Nephron progenitor cell (in vitro differentiated cells): ENCODE measurements at regions not wholly inside any gene's neighbourhood (a gene's known extent, or its start where the extent isn't known, plus 50 kb on each side); places are given as distances from the start of the nearest gene placed in this dataset.
"Not testable (repeated sequence)": the region's sequence is repeated elsewhere in the genome, so short reads cannot be mapped to it uniquely, and the experiment has no call there.

Experiments
- DNase-seq: peaks from one replicate; pipeline ENCODE4 v3.0.0; 2021
- H3K27ac Mint-ChIP-seq: 2 replicates; pipeline ENCODE4 v1.8.0; 2021; ENCODE audit warnings: mild to moderate bottlenecking, moderate library complexity, mixed read lengths
- H3K27me3 Mint-ChIP-seq: 2 replicates; pipeline ENCODE4 v1.8.0; 2021; ENCODE audit warnings: mild to moderate bottlenecking, low read depth, mixed read lengths; ENCODE audit not compliant: poor library complexity
- H3K36me3 Mint-ChIP-seq: 2 replicates; pipeline ENCODE4 v1.8.0; 2021; ENCODE audit warnings: low read depth, mixed read lengths
- H3K4me1 Mint-ChIP-seq: 2 replicates; pipeline ENCODE4 v1.8.0; 2021; ENCODE audit warnings: mixed read lengths
- H3K4me3 Mint-ChIP-seq: 2 replicates; pipeline ENCODE4 v1.8.0; 2021; ENCODE audit warnings: mild to moderate bottlenecking, moderate library complexity, mixed read lengths
- H3K9me3 Mint-ChIP-seq: 2 replicates; pipeline ENCODE4 v1.8.0; 2021; ENCODE audit warnings: mild to moderate bottlenecking, moderate library complexity, mixed read lengths
- TF ChIP-seq, protein P1 (sequence below): fragments of 200-600 bp; sonication (generic); IDR thresholded peaks from 2 replicates; pipeline ENCODE4 v1.5.0; 2021; ENCODE audit warnings: antibody characterized with exemption

DNA sequence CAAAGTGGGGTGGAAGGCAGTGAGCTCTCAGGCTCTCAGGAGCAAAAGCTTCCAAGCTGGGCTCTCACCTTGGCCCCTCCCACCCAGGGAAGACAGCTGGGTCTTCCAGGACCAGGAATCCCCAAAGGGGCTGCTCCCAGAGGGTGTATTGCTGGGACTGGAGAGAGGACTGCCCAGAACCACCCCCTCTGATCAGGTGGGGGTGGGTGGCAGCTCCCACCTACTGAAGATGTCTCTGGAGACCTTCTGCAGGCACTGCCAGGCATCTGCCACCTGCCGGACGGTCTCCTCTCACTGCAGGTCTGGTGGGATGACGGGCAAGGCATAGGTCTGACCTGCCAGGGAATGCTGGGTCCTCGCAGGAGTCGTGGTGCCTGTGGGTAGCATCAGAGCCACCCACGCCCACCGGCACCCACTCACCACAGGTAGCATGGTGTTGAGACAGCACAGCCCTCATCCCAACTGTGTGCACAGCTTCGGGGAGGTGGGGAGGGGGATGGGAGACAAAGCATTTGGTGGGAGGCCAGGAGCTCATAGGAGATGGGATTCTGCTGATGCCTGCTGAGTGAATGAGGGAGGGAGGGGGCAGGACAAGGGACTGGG is 103.2 kb downstream of the SINHCAF start:
- Mint-ChIP-seq H3K36me3 (no peaks in the 10 kb centered on the region), H3K4me3 (no peak overlapping the region), H3K27me3 (peaks cover 27% of the 10 kb centered on the region), H3K4me1 (peaks cover 35% of the 10 kb centered on the region), H3K27ac (no peak overlapping the region), H3K9me3 (no peaks in the 10 kb centered on the region)
- TF ChIP-seq, protein P1, sequence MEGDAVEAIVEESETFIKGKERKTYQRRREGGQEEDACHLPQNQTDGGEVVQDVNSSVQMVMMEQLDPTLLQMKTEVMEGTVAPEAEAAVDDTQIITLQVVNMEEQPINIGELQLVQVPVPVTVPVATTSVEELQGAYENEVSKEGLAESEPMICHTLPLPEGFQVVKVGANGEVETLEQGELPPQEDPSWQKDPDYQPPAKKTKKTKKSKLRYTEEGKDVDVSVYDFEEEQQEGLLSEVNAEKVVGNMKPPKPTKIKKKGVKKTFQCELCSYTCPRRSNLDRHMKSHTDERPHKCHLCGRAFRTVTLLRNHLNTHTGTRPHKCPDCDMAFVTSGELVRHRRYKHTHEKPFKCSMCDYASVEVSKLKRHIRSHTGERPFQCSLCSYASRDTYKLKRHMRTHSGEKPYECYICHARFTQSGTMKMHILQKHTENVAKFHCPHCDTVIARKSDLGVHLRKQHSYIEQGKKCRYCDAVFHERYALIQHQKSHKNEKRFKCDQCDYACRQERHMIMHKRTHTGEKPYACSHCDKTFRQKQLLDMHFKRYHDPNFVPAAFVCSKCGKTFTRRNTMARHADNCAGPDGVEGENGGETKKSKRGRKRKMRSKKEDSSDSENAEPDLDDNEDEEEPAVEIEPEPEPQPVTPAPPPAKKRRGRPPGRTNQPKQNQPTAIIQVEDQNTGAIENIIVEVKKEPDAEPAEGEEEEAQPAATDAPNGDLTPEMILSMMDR, result no peak
- DNase-seq, result no peak

DNA sequence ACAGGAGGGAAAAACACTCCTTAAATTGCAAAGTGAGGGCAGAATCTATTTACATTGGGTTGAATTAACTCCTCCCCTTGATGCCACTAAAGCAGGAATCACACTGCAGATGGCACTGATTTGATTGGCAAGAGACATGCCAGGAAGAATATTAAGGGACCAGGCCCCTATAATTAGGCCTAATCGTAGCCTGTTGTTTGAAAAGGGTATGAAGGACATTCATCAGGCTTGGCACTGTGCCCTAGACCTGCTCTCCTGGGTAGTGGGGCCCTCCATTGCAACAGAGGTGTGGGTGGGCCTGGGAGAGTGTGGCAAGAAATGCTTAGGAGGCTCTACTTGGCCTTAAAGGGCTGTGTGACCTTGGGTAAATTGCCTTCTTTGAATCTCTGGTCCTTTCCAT is 102.3 kb downstream of the SINHCAF start:
- H3K27me3 Mint-ChIP-seq, result peaks cover 21% of the 10 kb centered on the region

DNA sequence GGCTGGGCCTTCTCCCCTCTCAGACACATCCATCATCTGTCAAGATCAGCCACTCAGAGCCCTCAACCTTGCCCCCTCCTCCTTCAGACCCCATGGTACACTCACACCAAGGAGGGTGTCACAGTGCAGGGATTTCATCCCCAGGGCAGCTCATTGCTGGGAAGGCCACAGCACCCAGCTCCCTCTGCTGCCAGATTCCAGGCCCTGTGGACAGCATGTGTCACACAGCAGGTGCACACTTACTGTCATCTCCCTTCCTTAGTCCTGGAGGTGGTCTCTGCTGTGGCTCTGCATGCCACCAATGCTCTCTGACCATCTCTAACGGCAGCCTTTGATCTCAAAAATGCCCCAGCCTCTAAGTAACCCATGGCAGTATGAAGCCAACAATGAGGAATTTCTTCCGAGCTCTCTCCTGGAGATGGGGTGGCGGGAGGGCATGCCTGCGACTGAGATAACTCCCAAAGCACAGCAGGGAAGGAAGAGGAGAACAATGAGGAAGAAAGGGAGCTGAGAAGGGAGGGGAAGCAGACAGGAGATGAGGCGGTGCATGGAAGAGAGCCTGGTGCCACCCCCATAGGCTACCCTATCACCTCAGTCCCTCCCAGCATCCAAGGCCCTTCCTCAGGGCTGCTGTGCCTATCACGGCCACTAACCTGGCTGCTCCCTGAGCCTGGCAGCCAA is 101.0 kb downstream of the SINHCAF start:
- Mint-ChIP-seq H3K36me3 (no peaks in the 10 kb centered on the region), H3K27me3 (peaks cover 21% of the 10 kb centered on the region), H3K27ac (no peak overlapping the region), H3K4me3 (no peak overlapping the region), H3K4me1 (peaks cover 28% of the 10 kb centered on the region), H3K9me3 (no peaks in the 10 kb centered on the region)
- TF ChIP-seq, protein P1, result no peak
- no peak for DNase-seq

More for the DNA sequence above, 102.3 kb downstream of the SINHCAF start:
- not testable (repeated sequence) for H3K4me3 Mint-ChIP-seq, H3K36me3 Mint-ChIP-seq, DNase-seq, H3K27ac Mint-ChIP-seq, H3K9me3 Mint-ChIP-seq
- peaks cover 28% of the 10 kb centered on the region for H3K4me1 Mint-ChIP-seq

DNA sequence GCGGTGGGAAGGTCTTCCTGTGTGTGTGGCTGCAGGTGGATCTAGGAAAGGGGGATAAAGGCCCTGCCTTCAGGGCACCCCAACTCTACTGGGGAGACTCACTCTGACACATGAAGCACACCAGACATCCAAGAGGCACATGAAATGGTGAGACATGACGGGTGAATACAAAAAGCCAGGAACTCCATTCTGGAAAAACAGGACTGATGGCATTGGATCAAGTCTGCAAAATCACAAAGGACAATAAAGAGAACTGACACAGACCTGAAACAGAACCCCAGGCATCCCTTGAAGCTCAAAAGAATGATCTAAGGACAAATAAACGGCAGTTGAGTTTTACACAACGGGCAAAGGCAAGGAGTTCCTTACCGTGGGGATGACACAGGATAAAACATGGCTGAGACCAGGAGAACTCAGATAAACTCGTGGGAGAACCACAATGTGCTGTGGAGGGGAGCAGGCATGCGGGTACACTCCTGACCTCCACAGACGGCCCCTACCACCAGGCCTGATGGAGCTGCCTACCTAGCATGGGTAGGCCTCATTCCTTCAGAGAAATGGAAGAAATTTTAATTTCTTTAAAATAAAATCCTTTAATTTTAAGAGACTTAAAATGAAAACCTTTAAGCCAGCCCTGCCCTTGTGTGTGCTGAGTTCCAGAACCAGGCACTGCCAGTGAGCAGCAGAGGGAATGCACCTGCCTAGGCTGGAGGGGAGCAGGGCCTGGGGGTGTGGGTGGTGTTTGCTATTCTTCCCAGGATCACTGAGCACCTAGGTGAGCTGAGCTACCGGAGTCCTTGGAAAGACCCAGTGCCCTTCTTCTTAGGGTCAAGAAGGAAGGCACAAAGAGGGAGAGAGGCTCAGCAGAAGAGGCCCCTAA is 100.1 kb downstream of the SINHCAF start:
- Mint-ChIP-seq H3K9me3 (peaks cover under 1% of the 10 kb centered on the region), H3K27ac (no peak overlapping the region), H3K4me3 (no peak overlapping the region), H3K36me3 (no peaks in the 10 kb centered on the region), H3K4me1 (peaks cover 27% of the 10 kb centered on the region), H3K27me3 (peaks cover 13% of the 10 kb centered on the region)
- DNase-seq, result no peak
- TF ChIP-seq, protein P1, result no peak

DNA sequence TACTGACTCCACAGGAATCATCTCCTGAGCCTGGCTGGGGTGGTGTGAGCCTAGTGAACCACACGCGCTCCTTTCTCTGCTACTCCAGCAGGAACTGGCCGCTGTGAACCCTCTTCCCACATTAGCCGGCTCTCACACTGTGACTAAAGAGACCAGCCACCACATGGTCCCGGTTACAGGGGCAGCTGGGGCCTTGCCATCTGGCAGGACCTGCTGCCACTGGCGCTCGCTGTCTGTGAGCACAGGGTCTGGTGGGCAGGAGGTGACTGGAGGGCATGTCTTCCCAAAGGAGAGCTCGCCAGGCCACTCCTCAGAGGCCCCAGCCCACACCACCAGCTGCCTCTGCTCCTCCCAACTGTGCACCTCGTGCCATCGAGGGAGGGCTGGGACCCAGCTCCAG is 99.3 kb downstream of the SINHCAF start:
- H3K27ac Mint-ChIP-seq, result no peak overlapping the region
- peaks cover 6% of the 10 kb centered on the region for H3K27me3 Mint-ChIP-seq
- H3K9me3 Mint-ChIP-seq, result peaks cover 8% of the 10 kb centered on the region
- H3K36me3 Mint-ChIP-seq, result no peaks in the 10 kb centered on the region
- no peak overlapping the region for H3K4me3 Mint-ChIP-seq
- H3K4me1 Mint-ChIP-seq, result peaks cover 21% of the 10 kb centered on the region
- DNase-seq, result no peak
- TF ChIP-seq, protein P1, result no peak

DNA sequence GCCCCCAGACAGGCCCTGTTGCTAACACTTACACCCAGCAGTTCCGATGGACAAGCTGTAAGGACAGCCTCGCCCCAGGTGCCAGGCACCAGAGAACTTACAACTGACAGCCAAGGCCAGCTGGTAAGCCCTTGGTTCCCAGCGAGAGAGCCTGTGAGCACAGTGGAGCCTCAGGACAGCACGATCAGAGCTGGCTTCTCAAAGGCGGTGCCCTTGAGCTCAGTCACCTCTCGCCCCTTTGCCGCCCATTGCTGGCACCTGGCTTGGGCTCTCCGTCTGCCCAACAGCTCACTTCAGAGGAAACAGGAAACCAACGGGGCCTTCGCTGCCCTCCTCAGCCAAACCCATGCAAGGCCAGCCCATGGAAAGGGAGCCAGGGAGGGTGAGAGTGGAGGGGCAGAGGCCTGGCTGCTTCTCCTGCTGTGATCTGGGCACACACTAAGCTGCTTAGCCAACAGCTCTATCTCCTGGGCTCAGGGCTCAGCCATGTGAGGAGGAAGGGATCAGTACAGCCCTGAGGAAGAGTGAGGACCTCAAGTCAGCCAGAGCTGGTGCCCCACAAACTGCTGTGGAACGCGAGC is 98.5 kb downstream of the SINHCAF start:
- peaks cover 10% of the 10 kb centered on the region for H3K9me3 Mint-ChIP-seq
- H3K36me3 Mint-ChIP-seq, result no peaks in the 10 kb centered on the region
- peaks cover 16% of the 10 kb centered on the region for H3K4me1 Mint-ChIP-seq
- TF ChIP-seq, protein P1, result no peak
- peaks cover 6% of the 10 kb centered on the region for H3K27me3 Mint-ChIP-seq
- no peak for DNase-seq
- H3K27ac Mint-ChIP-seq, result peak overlapping the region; percentile 71
- no peak overlapping the region for H3K4me3 Mint-ChIP-seq
